Panc1 (cell line): ENCODE measurements at regions not wholly inside any gene's neighbourhood (a gene's known extent, or its start where the extent isn't known, plus 50 kb on each side); places are given as distances from the start of the nearest gene placed in this dataset.

Experiments
- ATAC-seq: fragments of 200-7000 bp; cut with Tn5 transposase; 2 replicates; pipeline ENCODE4 v1.9.1; 2020; ENCODE audit warnings: mild to moderate bottlenecking, moderate library complexity
- BruUV-seq: library from RNA; stranded (reverse); fragments of 400-500 nt; replicated peaks from 2 replicates; lab custom pipeline; 2021; lab: Mats Ljungman, UMichigan
- CTCF ChIA-PET: fragments of 300-600 bp; sonication (Branson Sonifier 250); formaldehyde crosslinking; loops from one replicate; lab custom pipeline; 2022; ENCODE audit warnings: antibody characterized with exemption; lab: Charles Lee
- POLR2A ChIA-PET: fragments of 300-600 bp; sonication (Branson Sonifier 250); formaldehyde crosslinking; loops from one replicate; lab custom pipeline; 2022; ENCODE audit warnings: antibody characterized with exemption; lab: Charles Lee
- DNase-seq: peaks from one replicate; pipeline ENCODE4 v3.0.0-alpha.2; 2010; ENCODE audit warnings: low read depth, low spot score
- H3K27ac ChIP-seq: 2 replicates; pipeline ENCODE4 v1.5.1; 2011; ENCODE audit warnings: mild to moderate bottlenecking, low read length, inconsistent platforms
- H3K27me3 ChIP-seq: fragments of 200-500 bp; sonication (Bioruptor generic); 2 replicates; pipeline ENCODE4 v1.6.0; 2014; ENCODE audit warnings: low read length, inconsistent platforms; ENCODE audit not compliant: control insufficient read depth, insufficient read depth
- H3K36me3 ChIP-seq: fragments of 200-500 bp; sonication (Bioruptor generic); 2 replicates; pipeline ENCODE4 v1.5.1; 2014; ENCODE audit warnings: inconsistent platforms, mild to moderate bottlenecking, low read length, moderate library complexity; ENCODE audit not compliant: control insufficient read depth, insufficient read depth
- H3K4me1 ChIP-seq: 2 replicates; pipeline ENCODE4 v1.5.1; 2011; ENCODE audit warnings: inconsistent platforms, mild to moderate bottlenecking, low read length, moderate library complexity; ENCODE audit not compliant: control insufficient read depth, insufficient read depth
- H3K4me3 ChIP-seq, 2 experiments: 2 replicates each; pipeline ENCODE4 v1.5.1; 2011 to 2012; ENCODE audit warnings: low read depth in 2 of 2, low read length in 2 of 2, mild to moderate bottlenecking in 2 of 2, inconsistent platforms in 1 of 2, moderate library complexity in 1 of 2
- H3K9me3 ChIP-seq: fragments of 200-500 bp; sonication (Bioruptor generic); 2 replicates; pipeline ENCODE4 v1.5.1; 2014; ENCODE audit warnings: low read depth, mild to moderate bottlenecking, inconsistent platforms, low read length, moderate library complexity; ENCODE audit not compliant: control insufficient read depth, insufficient read depth
- CTCF ChIP-seq: fragments of 450-650 bp; IDR thresholded peaks from 2 replicates; pipeline ENCODE4 v1.5.1; 2017; ENCODE audit warnings: mild to moderate bottlenecking
- POLR2AphosphoS5 ChIP-seq: IDR thresholded peaks from 2 replicates; pipeline ENCODE4 v1.6.1; 2012; ENCODE audit warnings: mild to moderate bottlenecking, low read depth, low read length, moderate library complexity
- REST ChIP-seq, 2 experiments: IDR thresholded peaks; 2 replicates each; pipeline ENCODE4 v1.6.1; 2011 to 2012; ENCODE audit warnings: low read depth in 2 of 2, control low read depth in 1 of 2, low read length in 1 of 2, mild to moderate bottlenecking in 1 of 2, moderate library complexity in 1 of 2; ENCODE audit not compliant: insufficient read depth in 1 of 2
- SIN3A ChIP-seq: IDR thresholded peaks from 2 replicates; pipeline ENCODE4 v1.6.1; 2012; ENCODE audit warnings: low read depth, mild to moderate bottlenecking, low read length, moderate library complexity, borderline replicate concordance; ENCODE audit not compliant: insufficient read depth
- TCF7L2 ChIP-seq: IDR thresholded peaks from 2 replicates; pipeline ENCODE4 v1.6.1; 2011; ENCODE audit warnings: mild to moderate bottlenecking, low read depth, low read length, inconsistent platforms
- in situ Hi-C: cut with HindIII; loops from 2 replicates; pipeline ENCODE4 v1.10.0; 2016; ENCODE audit warnings: low sequenced_read_pairs, low pct_unique_long_range_greater_than_20kb
- intact Hi-C: fragments of 100-400 bp; cut with micrococcal nuclease; formaldehyde crosslinking; loops from one replicate; pipeline ENCODE4 v1.10.0; 2022; ENCODE audit not compliant: unreplicated experiment

- intact Hi-C loops (no loop called here), in situ Hi-C loops (no loop called here)
- Histone ChIP-seq H3K4me1 (no peaks in the 10 kb centered on the region), H3K9me3 (no peaks in the 10 kb centered on the region), H3K27me3 (no peaks in the 10 kb centered on the region), H3K36me3 (no peaks in the 10 kb centered on the region), H3K27ac (no peak overlapping the region), H3K4me3 (no peak overlapping the region)
- ATAC-seq = no peak
- no peak for DNase-seq
- TF ChIP-seq CTCF = no peak
- TF ChIP-seq REST (IDR thresholded peaks at IDR 0.05; ENCODE audit: insufficient read depth in 1 of 2, low read depth in 2 of 2, low read length in 1 of 2) = no peak
- no peak for TF ChIP-seq SIN3A
- ChIA-PET POLR2A (no interaction called here), CTCF (no interaction called here)
- BruUV-seq = no TSS peak
Observed at GRCh38 chr4:54173281-54173912, 55.7 kb upstream of the PDGFRA start.

GRCh38 chr4:54176202-54176601, 52.9 kb upstream of the PDGFRA start:
- TF ChIP-seq TCF7L2 (no peak), SIN3A (no peak), CTCF (no peak), POLR2AphosphoS5 (no peak), REST (IDR thresholded peaks at IDR 0.05; ENCODE audit: insufficient read depth in 1 of 2, low read depth in 2 of 2, low read length in 1 of 2) (no peak)
- in situ Hi-C loops (no loop called here), intact Hi-C loops (no loop called here)
- H3K4me1 ChIP-seq = no peaks in the 10 kb centered on the region
- no peak for DNase-seq
- H3K27ac ChIP-seq = no peak overlapping the region
- H3K27me3 ChIP-seq = no peaks in the 10 kb centered on the region
- POLR2A ChIA-PET = no interaction called here
- no peak for ATAC-seq
- no peaks in the 10 kb centered on the region for H3K36me3 ChIP-seq
- BruUV-seq = no TSS peak
- H3K9me3 ChIP-seq = no peaks in the 10 kb centered on the region
- CTCF ChIA-PET = no interaction called here
- no peak overlapping the region for H3K4me3 ChIP-seq
